ENCODE measurements at regions not wholly inside any gene's neighbourhood (a gene's known extent, or its start where the extent isn't known, plus 50 kb on each side); places are given as distances from the start of the nearest gene placed in this dataset.

DNA sequence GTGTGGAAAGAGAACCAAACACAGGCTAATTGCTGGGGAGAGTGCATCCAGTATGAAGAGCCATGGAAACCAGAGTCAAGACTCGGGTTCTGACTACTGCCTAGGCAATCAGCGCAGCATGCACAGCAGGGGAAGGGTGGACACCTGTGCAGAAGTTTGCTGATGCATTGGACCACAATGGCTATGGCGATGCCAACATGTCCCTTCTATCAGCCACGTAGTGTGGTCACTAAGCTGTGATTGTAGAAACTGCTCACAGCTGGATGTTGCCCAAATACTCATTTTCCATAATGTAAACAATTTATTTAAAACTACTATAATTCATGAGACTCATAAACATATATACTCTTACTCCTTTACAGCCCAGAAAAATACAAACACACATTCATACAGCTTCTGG, 1718.2 kb downstream of the EFNB2 start:
- TF ChIP-seq ZNF157 (tag by site-specific recombination; IDR thresholded peaks at IDR 0.05) (no peak), ZBTB7A (tag by site-specific recombination; IDR thresholded peaks at IDR 0.05; ENCODE audit: low read depth) (no peak), ZNF169 (tag by site-specific recombination; IDR thresholded peaks at IDR 0.05) (no peak), ZNF785 (tag by site-specific recombination; IDR thresholded peaks at IDR 0.05) (no peak), ZNF670 (tag by site-specific recombination; IDR thresholded peaks at IDR 0.05; ENCODE audit: low read depth) (no peak), ZXDB (tag by site-specific recombination; IDR thresholded peaks at IDR 0.05) (no peak)
- TF ChIP-seq, protein P1, sequence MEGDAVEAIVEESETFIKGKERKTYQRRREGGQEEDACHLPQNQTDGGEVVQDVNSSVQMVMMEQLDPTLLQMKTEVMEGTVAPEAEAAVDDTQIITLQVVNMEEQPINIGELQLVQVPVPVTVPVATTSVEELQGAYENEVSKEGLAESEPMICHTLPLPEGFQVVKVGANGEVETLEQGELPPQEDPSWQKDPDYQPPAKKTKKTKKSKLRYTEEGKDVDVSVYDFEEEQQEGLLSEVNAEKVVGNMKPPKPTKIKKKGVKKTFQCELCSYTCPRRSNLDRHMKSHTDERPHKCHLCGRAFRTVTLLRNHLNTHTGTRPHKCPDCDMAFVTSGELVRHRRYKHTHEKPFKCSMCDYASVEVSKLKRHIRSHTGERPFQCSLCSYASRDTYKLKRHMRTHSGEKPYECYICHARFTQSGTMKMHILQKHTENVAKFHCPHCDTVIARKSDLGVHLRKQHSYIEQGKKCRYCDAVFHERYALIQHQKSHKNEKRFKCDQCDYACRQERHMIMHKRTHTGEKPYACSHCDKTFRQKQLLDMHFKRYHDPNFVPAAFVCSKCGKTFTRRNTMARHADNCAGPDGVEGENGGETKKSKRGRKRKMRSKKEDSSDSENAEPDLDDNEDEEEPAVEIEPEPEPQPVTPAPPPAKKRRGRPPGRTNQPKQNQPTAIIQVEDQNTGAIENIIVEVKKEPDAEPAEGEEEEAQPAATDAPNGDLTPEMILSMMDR (tag by site-specific recombination; IDR thresholded peaks at IDR 0.05) = no peak
